Kidney epithelial cell (primary cell): ENCODE measurements at regions not wholly inside any gene's neighbourhood (a gene's known extent, or its start where the extent isn't known, plus 50 kb on each side); places are given as distances from the start of the nearest gene placed in this dataset.
A peak's percentile ranks its signal among the peaks of the same experiment; 100 is the strongest.

Source experiments
- DNase-seq: peaks from one replicate; pipeline ENCODE4 v3.0.0-alpha.2; 2010; ENCODE audit warnings: low read depth
- H3K27me3 ChIP-seq: 2 replicates; pipeline ENCODE4 v1.6.0; 2011; ENCODE audit warnings: low read length; ENCODE audit not compliant: control insufficient read depth, insufficient read depth
- H3K36me3 ChIP-seq: 2 replicates; pipeline ENCODE4 v1.5.1; 2011; ENCODE audit warnings: low read length; ENCODE audit not compliant: control insufficient read depth, insufficient read depth
- H3K4me3 ChIP-seq: 2 replicates; pipeline ENCODE4 v1.5.1; 2011; ENCODE audit warnings: low read depth, mild to moderate bottlenecking, control low read depth, low read length
- CTCF ChIP-seq: IDR thresholded peaks from 2 replicates; pipeline ENCODE4 v1.5.1; 2011; ENCODE audit warnings: mild to moderate bottlenecking, moderate library complexity, low read length, control low read depth, inconsistent platforms; ENCODE audit not compliant: insufficient read depth, poor library complexity, severe bottlenecking

GRCh38 chr20:57959018-57959417 lies 249.2 kb upstream of the PMEPA1 start:
- DNase-seq, result no peak
- TF ChIP-seq CTCF, result no peak
- Histone ChIP-seq H3K27me3 (no peaks in the 10 kb centered on the region), H3K36me3 (no peaks in the 10 kb centered on the region), H3K4me3 (no peak overlapping the region)

DNA sequence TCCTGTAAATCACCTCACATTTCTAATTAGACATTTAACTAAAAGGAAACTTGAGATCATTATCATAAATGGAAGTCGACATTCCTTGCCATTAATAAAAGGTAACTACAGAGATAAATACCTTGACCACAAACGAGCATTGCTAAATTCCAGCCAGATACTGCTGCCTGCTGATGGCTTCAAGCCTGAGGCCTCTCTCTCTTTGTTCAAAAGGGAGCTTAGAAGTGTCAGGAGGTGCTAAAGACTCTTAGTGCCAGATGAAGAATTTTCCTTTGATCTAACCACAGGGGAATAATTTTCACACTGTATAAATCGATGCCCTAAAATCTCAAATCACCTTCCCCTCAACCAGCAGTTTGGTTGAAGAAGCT lies 248.2 kb upstream of the PMEPA1 start:
- Histone ChIP-seq H3K4me3 (no peak overlapping the region), H3K27me3 (no peaks in the 10 kb centered on the region), H3K36me3 (no peaks in the 10 kb centered on the region)
- no peak for TF ChIP-seq CTCF
- no peak for DNase-seq

- Histone ChIP-seq H3K27me3 (no peaks in the 10 kb centered on the region), H3K4me3 (no peak overlapping the region), H3K36me3 (no peaks in the 10 kb centered on the region)
- no peak for TF ChIP-seq CTCF
- DNase-seq, result peak; percentile 60
Observed at GRCh38 chr20:57957411-57958049, 247.7 kb upstream of the PMEPA1 start.

GRCh38 chr20:57953638-57954037 lies 243.8 kb upstream of the PMEPA1 start:
- no peaks in the 10 kb centered on the region for H3K27me3 ChIP-seq
- no peak overlapping the region for H3K4me3 ChIP-seq
- no peak for TF ChIP-seq CTCF
- no peaks in the 10 kb centered on the region for H3K36me3 ChIP-seq
- DNase-seq, result no peak

GRCh38 chr20:57952136-57952535 lies 242.3 kb upstream of the PMEPA1 start:
- Histone ChIP-seq H3K36me3 (no peaks in the 10 kb centered on the region), H3K27me3 (no peaks in the 10 kb centered on the region), H3K4me3 (no peak overlapping the region)
- DNase-seq, result no peak
- TF ChIP-seq CTCF, result no peak

- H3K27me3 ChIP-seq, result no peaks in the 10 kb centered on the region
- TF ChIP-seq CTCF, result no peak
- H3K36me3 ChIP-seq, result no peaks in the 10 kb centered on the region
- no peak for DNase-seq
- H3K4me3 ChIP-seq, result no peak overlapping the region
Observed at GRCh38 chr20:57951549-57951948, 241.7 kb upstream of the PMEPA1 start.
